B cell (primary cell): ENCODE measurements at regions not wholly inside any gene's neighbourhood (a gene's known extent, or its start where the extent isn't known, plus 50 kb on each side); places are given as distances from the start of the nearest gene placed in this dataset.
"Not testable (repeated sequence)": the region's sequence is repeated elsewhere in the genome, so short reads cannot be mapped to it uniquely, and the experiment has no call there.

Experiments
- ATAC-seq: fragments of 200-7000 bp; cut with Tn5 transposase; one replicate; pipeline ENCODE4 v1.10.0; 2021; ENCODE audit warnings: low read depth, mild to moderate bottlenecking, moderate number of reproducible peaks, moderate library complexity
- CTCF ChIA-PET: fragments of 350-600 bp; sonication (Branson Sonifier 250); formaldehyde crosslinking; loops from one replicate; lab custom pipeline; 2021; ENCODE audit warnings: antibody characterized with exemption, inconsistent platforms; lab: Charles Lee
- POLR2A ChIA-PET: fragments of 350-600 bp; sonication (Branson Sonifier 250); formaldehyde crosslinking; loops from one replicate; lab custom pipeline; 2021; ENCODE audit warnings: antibody characterized with exemption; lab: Charles Lee
- DNase-seq: peaks from one replicate; pipeline ENCODE4 v3.0.0; 2013
- H2AFZ ChIP-seq: 2 replicates; pipeline ENCODE4 v1.6.1; 2012; ENCODE audit warnings: mild to moderate bottlenecking, low read depth, low read length; ENCODE audit not compliant: insufficient read depth, poor library complexity, severe bottlenecking
- H3K27ac ChIP-seq, 2 donors: 1 replicate in 1 of 2; 2 replicates in 1 of 2; pipeline ENCODE4 v1.5.1; 2012 to 2013; ENCODE audit warnings: low read length in 2 of 2, mild to moderate bottlenecking in 2 of 2, moderate library complexity in 1 of 2
- H3K27me3 ChIP-seq, 4 experiments: fragments of 200-600 bp in 1 of 4; sonication (generic) in 1 of 4; replicated peaks in 1 of 4; 1 replicate in 2 of 4; 2 replicates in 2 of 4; pipeline versions ENCODE4 v1.6.1 to v1.7.0; 2013 to 2016; ENCODE audit warnings: low read length in 3 of 4, mild to moderate bottlenecking in 2 of 4, mixed read lengths in 1 of 4, moderate library complexity in 1 of 4; ENCODE audit not compliant: insufficient read depth in 4 of 4, control insufficient read depth in 3 of 4; ENCODE audit errors: control extremely low read depth in 1 of 4
- H3K36me3 ChIP-seq, 2 experiments: replicated peaks in 1 of 2; 1 replicate in 1 of 2; 2 replicates in 1 of 2; pipeline versions ENCODE4 v1.6.1 to v1.7.1; 2013; ENCODE audit warnings: low read length in 1 of 2; ENCODE audit not compliant: insufficient read depth in 2 of 2, control insufficient read depth in 1 of 2; ENCODE audit errors: control extremely low read depth in 1 of 2, extremely low read depth in 1 of 2
- H3K4me1 ChIP-seq, 2 donors: fragments of 200-600 bp in 1 of 2; sonication (generic) in 1 of 2; 1 replicate in 1 of 2; 2 replicates in 1 of 2; pipeline versions ENCODE4 v1.5.1 to v1.6.1; 2013 to 2017; ENCODE audit warnings: low read length in 2 of 2; ENCODE audit not compliant: control insufficient read depth in 2 of 2, insufficient read depth in 2 of 2
- H3K4me2 ChIP-seq: replicated peaks from 2 replicates; pipeline ENCODE3; 2012; ENCODE audit warnings: mild to moderate bottlenecking, low read depth, low read length; ENCODE audit not compliant: poor library complexity, severe bottlenecking
- H3K4me3 ChIP-seq, 5 experiments: fragments of 200-600 bp in 1 of 5; sonication (generic) in 1 of 5; 1 replicate in 3 of 5; 2 replicates in 2 of 5; pipeline versions ENCODE4 v1.5.1 to v1.7.0; 2011 to 2016; ENCODE audit warnings: low read length in 4 of 5, mild to moderate bottlenecking in 4 of 5, low read depth in 2 of 5, control low read depth in 1 of 5, moderate library complexity in 1 of 5; ENCODE audit not compliant: insufficient read depth in 1 of 5; ENCODE audit errors: control extremely low read depth in 1 of 5, extremely low read depth in 1 of 5
- H3K79me2 ChIP-seq: fragments of 200-600 bp; sonication (generic); one replicate; pipeline ENCODE4 v1.6.0; 2016; ENCODE audit warnings: low read length; ENCODE audit not compliant: control insufficient read depth, insufficient read depth
- H3K9ac ChIP-seq: fragments of 200-600 bp; sonication (generic); 2 replicates; pipeline ENCODE4 v1.6.1; 2017; ENCODE audit warnings: mild to moderate bottlenecking, low read length, moderate library complexity
- H3K9me3 ChIP-seq, 3 donors: one replicate each; pipeline versions ENCODE4 v1.6.1 to v1.7.1; 2013; ENCODE audit warnings: low read length in 2 of 3; ENCODE audit not compliant: control insufficient read depth in 2 of 3, insufficient read depth in 1 of 3; ENCODE audit errors: control extremely low read depth in 1 of 3
- H4K20me1 ChIP-seq: 2 replicates; pipeline ENCODE4 v1.6.0; 2012; ENCODE audit warnings: mild to moderate bottlenecking, low read length; ENCODE audit not compliant: insufficient read depth, control insufficient read depth, poor library complexity, severe bottlenecking
- H3K27ac Mint-ChIP-seq: one replicate; pipeline ENCODE4 v1.8.0; 2021; ENCODE audit warnings: mixed read lengths
- H3K27me3 Mint-ChIP-seq: one replicate; pipeline ENCODE4 v1.8.0; 2021; ENCODE audit warnings: mixed read lengths
- H3K4me1 Mint-ChIP-seq: one replicate; pipeline ENCODE4 v1.8.0; 2021; ENCODE audit warnings: mixed read lengths
- H3K4me3 Mint-ChIP-seq: one replicate; pipeline ENCODE4 v1.8.0; 2021; ENCODE audit warnings: mixed read lengths
- H3K9me3 Mint-ChIP-seq: one replicate; pipeline ENCODE4 v1.8.0; 2022; ENCODE audit warnings: mixed read lengths; ENCODE audit not compliant: insufficient read depth
- WGBS: methylation state at CpG from one replicate; pipeline ENCODE4 v1.1.5; 2013; ENCODE audit warnings: missing lambda C conversion rate; ENCODE audit not compliant: insufficient coverage; 5-methylcytosine and 5-hydroxymethylcytosine counted together
- intact Hi-C: fragments of 100-400 bp; cut with micrococcal nuclease; formaldehyde crosslinking; loops from one replicate; pipeline ENCODE4 v1.10.0; 2022
- TF ChIP-seq, protein P1 (sequence below): fragments of 200-600 bp; IDR thresholded peaks from one replicate; pipeline ENCODE4 v1.8.0; 2022; ENCODE audit warnings: antibody characterized with exemption, mild to moderate bottlenecking

DNA sequence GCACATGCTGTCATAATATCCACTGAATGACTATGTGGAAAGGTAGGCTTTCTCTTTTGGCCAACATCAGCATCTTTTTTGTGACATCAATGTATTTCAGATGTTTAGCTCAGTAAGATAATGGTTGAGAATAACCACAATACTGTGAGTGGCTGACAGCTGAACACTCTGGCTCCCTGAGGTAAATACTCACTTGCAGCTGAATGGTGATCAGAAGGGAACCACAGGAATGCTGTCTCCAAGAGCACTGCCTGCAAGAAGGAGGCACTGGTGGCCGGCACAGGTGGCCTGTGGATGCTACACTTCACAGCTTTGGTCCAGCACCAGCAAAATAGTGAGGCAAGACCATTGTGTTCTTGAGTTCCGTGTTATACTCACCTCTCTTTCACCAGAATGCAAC lies 118.7 kb upstream of the PPM1J start:
- DNase-seq (no peak), ATAC-seq (no peak)
- Mint-ChIP-seq H3K4me1 (no peaks in the 10 kb centered on the region), H3K27ac (no peak overlapping the region), H3K9me3 (no peaks in the 10 kb centered on the region), H3K27me3 (peaks cover 3% of the 10 kb centered on the region), H3K4me3 (no peak overlapping the region)
- Histone ChIP-seq H3K4me1 (no peaks in the 10 kb centered on the region), H3K27ac (no peak overlapping the region), H3K36me3 (no peaks in the 10 kb centered on the region), H3K79me2 (no peaks in the 10 kb centered on the region), H3K4me3 (no peak overlapping the region), H3K9ac (no peak overlapping the region), H4K20me1 (no peaks in the 10 kb centered on the region), H3K9me3 (no peaks in the 10 kb centered on the region), H3K27me3 (peaks cover 0 to 2% (median 0%) of the 10 kb centered on the region in 4 experiments), H2AFZ (no peak overlapping the region), H3K4me2 (no peak overlapping the region)
- intact Hi-C loops, result no loop called here
- 80% methylated on average over 1 of the region's 2 CpGs for WGBS
- TF ChIP-seq, protein P1, sequence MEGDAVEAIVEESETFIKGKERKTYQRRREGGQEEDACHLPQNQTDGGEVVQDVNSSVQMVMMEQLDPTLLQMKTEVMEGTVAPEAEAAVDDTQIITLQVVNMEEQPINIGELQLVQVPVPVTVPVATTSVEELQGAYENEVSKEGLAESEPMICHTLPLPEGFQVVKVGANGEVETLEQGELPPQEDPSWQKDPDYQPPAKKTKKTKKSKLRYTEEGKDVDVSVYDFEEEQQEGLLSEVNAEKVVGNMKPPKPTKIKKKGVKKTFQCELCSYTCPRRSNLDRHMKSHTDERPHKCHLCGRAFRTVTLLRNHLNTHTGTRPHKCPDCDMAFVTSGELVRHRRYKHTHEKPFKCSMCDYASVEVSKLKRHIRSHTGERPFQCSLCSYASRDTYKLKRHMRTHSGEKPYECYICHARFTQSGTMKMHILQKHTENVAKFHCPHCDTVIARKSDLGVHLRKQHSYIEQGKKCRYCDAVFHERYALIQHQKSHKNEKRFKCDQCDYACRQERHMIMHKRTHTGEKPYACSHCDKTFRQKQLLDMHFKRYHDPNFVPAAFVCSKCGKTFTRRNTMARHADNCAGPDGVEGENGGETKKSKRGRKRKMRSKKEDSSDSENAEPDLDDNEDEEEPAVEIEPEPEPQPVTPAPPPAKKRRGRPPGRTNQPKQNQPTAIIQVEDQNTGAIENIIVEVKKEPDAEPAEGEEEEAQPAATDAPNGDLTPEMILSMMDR, result no peak
- POLR2A ChIA-PET, result no interaction called here
- CTCF ChIA-PET, result no interaction called here

GRCh38 chr1:112832259-112832658 lies 117.1 kb upstream of the PPM1J start:
- H3K4me2 ChIP-seq, ATAC-seq, CTCF ChIA-PET, intact Hi-C loops, H3K79me2 ChIP-seq, H3K27ac Mint-ChIP-seq, H3K27me3 Mint-ChIP-seq, H3K4me1 Mint-ChIP-seq, H3K9me3 Mint-ChIP-seq, H3K9me3 ChIP-seq, H3K27ac ChIP-seq, H4K20me1 ChIP-seq, H3K4me3 Mint-ChIP-seq, H2AFZ ChIP-seq, H3K4me3 ChIP-seq, DNase-seq, H3K4me1 ChIP-seq, POLR2A ChIA-PET, H3K9ac ChIP-seq, H3K36me3 ChIP-seq, H3K27me3 ChIP-seq: not testable (repeated sequence)
- 78% methylated on average over 6 of the region's 8 CpGs for WGBS

DNA sequence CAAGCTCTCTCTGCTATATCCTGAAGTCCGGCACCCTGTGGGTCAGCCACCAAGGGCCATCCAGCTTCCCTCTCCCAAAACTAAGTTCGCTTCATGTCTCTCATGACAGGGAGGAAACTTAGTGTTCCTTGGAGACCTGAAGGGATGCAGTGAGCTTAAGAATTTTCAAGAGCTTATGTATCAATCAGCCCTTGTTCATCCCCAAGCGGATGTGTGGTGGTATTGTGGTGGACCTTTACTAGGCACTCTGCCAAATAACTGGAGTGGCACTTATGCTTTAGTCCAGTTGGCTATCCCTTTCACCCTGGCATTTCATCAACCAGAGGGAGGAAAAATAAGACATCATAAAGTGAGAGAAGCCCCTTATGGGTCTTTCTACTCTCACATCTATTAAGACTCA lies 114.6 kb upstream of the PPM1J start:
- no CpG with 5 or more reads among the region's 3 CpGs for WGBS
- H3K27me3 ChIP-seq, H2AFZ ChIP-seq, H3K4me1 ChIP-seq, H3K79me2 ChIP-seq, DNase-seq, CTCF ChIA-PET, H3K9me3 ChIP-seq, H3K36me3 ChIP-seq, H3K4me3 Mint-ChIP-seq, H3K27ac Mint-ChIP-seq, H3K4me2 ChIP-seq, POLR2A ChIA-PET, H3K9ac ChIP-seq, H3K4me3 ChIP-seq, H3K27ac ChIP-seq, H4K20me1 ChIP-seq, H3K4me1 Mint-ChIP-seq, ATAC-seq, intact Hi-C loops, H3K9me3 Mint-ChIP-seq: not testable (repeated sequence)
- H3K27me3 Mint-ChIP-seq, result peaks cover 14% of the 10 kb centered on the region
